Activated T-cell treated with anti-CD3 and anti-CD28 coated beads, Interleukin-2, amount 50 U/mL, for 1 hour (primary cell): ENCODE measurements at regions not wholly inside any gene's neighbourhood (a gene's known extent, or its start where the extent isn't known, plus 50 kb on each side); places are given as distances from the start of the nearest gene placed in this dataset.
"Not testable (repeated sequence)": the region's sequence is repeated elsewhere in the genome, so short reads cannot be mapped to it uniquely, and the experiment has no call there.

ENCODE experiments used
- DNase-seq: peaks from one replicate; pipeline ENCODE4 v3.0.0-alpha.2; 2020

GRCh38 chr3:176412771-176413170 lies 784.5 kb downstream of the TBL1XR1 start:
- DNase-seq, result no peak

- no peak for DNase-seq
Measured at GRCh38 chr3:176403531-176403930, 793.8 kb downstream of the TBL1XR1 start.

GRCh38 chr3:176401211-176401610 lies 796.1 kb downstream of the TBL1XR1 start:
- no peak for DNase-seq

GRCh38 chr3:176399193-176399592 lies 798.1 kb downstream of the TBL1XR1 start:
- no peak for DNase-seq

GRCh38 chr3:176395240-176395639 lies 802.0 kb downstream of the TBL1XR1 start:
- no peak for DNase-seq

- no peak for DNase-seq
Measured at GRCh38 chr3:176378789-176379188, 818.5 kb downstream of the TBL1XR1 start.

- DNase-seq, result no peak
Measured at GRCh38 chr3:176376531-176376930, 820.8 kb downstream of the TBL1XR1 start.

- no peak for DNase-seq
Measured at GRCh38 chr3:176375519-176375918, 821.8 kb downstream of the TBL1XR1 start.

- DNase-seq, result no peak
Measured at GRCh38 chr3:176362191-176362731, 835.0 kb downstream of the TBL1XR1 start.

- DNase-seq, result no peak
Measured at GRCh38 chr3:176359211-176359610, 838.1 kb downstream of the TBL1XR1 start.

- DNase-seq, result no peak
Measured at GRCh38 chr3:176357891-176358290, 839.4 kb downstream of the TBL1XR1 start.

- DNase-seq, result no peak
Measured at GRCh38 chr3:176354843-176355242, 842.4 kb downstream of the TBL1XR1 start.

GRCh38 chr3:176352716-176353334 lies 844.5 kb downstream of the TBL1XR1 start:
- no peak for DNase-seq

GRCh38 chr3:176351408-176351807 lies 845.9 kb downstream of the TBL1XR1 start:
- no peak for DNase-seq

GRCh38 chr3:176349706-176350105 lies 847.6 kb downstream of the TBL1XR1 start:
- no peak for DNase-seq

GRCh38 chr3:176347424-176348146 lies 849.7 kb downstream of the TBL1XR1 start:
- no peak for DNase-seq

- DNase-seq, result no peak
Measured at GRCh38 chr3:176341963-176342362, 855.3 kb downstream of the TBL1XR1 start.

GRCh38 chr3:176328666-176329065 lies 868.6 kb downstream of the TBL1XR1 start:
- no peak for DNase-seq

GRCh38 chr3:176328198-176328597 lies 869.1 kb downstream of the TBL1XR1 start:
- no peak for DNase-seq

GRCh38 chr3:176326894-176327490 lies 870.3 kb downstream of the TBL1XR1 start:
- not testable (repeated sequence) for DNase-seq

- not testable (repeated sequence) for DNase-seq
Measured at GRCh38 chr3:176321532-176321931, 875.8 kb downstream of the TBL1XR1 start.

- no peak for DNase-seq
Measured at GRCh38 chr3:176321099-176321498, 876.2 kb downstream of the TBL1XR1 start.

- DNase-seq, result no peak
Measured at GRCh38 chr3:176313426-176313825, 883.9 kb downstream of the TBL1XR1 start.

GRCh38 chr3:176310641-176311040 lies 886.6 kb downstream of the TBL1XR1 start:
- no peak for DNase-seq
